Right lobe of liver (tissue), 4 donors: ENCODE measurements at regions not wholly inside any gene's neighbourhood (a gene's known extent, or its start where the extent isn't known, plus 50 kb on each side); places are given as distances from the start of the nearest gene placed in this dataset.

Experiments used
- CTCF ChIP-seq, 4 donors: fragments of 200-600 bp in 3 of 4; fragments of 450-650 bp in 1 of 4; IDR thresholded peaks; one replicate each; pipeline versions ENCODE4 v1.5.1 to v1.8.0; 2016 to 2022; ENCODE audit warnings: antibody characterized with exemption in 4 of 4, mild to moderate bottlenecking in 2 of 4
- POLR2A ChIP-seq: fragments of 450-650 bp; IDR thresholded peaks from one replicate; pipeline ENCODE4 v1.6.1; 2017; ENCODE audit warnings: antibody characterized with exemption, mild to moderate bottlenecking
- donor health status: DM: no; HTN: no; CAD: no.
- donor health status: DM: no; HTN: no; CAD: no.
- donor health status: DM: no; HTN: yes; CAD: no.

GRCh38 chr5:23146183-23146582 lies 293.0 kb upstream of the CDH12 start:
- TF ChIP-seq POLR2A (no peak), CTCF (IDR thresholded peaks at IDR 0.05) (no peak)
